Tibial nerve (tissue), 4 donors: ENCODE measurements at regions not wholly inside any gene's neighbourhood (a gene's known extent, or its start where the extent isn't known, plus 50 kb on each side); places are given as distances from the start of the nearest gene placed in this dataset.

Experiments
- DNase-seq, 2 donors: peaks; one replicate each; pipeline ENCODE4 v3.0.0-alpha.2; 2019; ENCODE audit warnings: low spot score in 2 of 2
- H3K27ac ChIP-seq, 4 donors: fragments of 200-600 bp; sonication (generic) in 3 of 4; one replicate each; pipeline ENCODE4 v1.5.1; 2017 to 2019; ENCODE audit warnings: mild to moderate bottlenecking in 1 of 4
- H3K27me3 ChIP-seq, 2 donors: fragments of 200-600 bp; sonication (generic) in 1 of 2; one replicate each; pipeline versions ENCODE4 v1.5.1 to v1.6.0; 2017 to 2019
- H3K36me3 ChIP-seq, 3 donors: fragments of 200-600 bp; sonication (generic); one replicate each; pipeline ENCODE4 v1.5.1; 2018 to 2019
- H3K4me1 ChIP-seq, 4 donors: fragments of 200-600 bp; sonication (generic) in 3 of 4; one replicate each; pipeline ENCODE4 v1.5.1; 2017 to 2019
- H3K4me3 ChIP-seq, 4 donors: fragments of 200-600 bp; sonication (generic) in 3 of 4; one replicate each; pipeline ENCODE4 v1.5.1; 2017 to 2019; ENCODE audit warnings: mild to moderate bottlenecking in 1 of 4, moderate library complexity in 1 of 4
- H3K9me3 ChIP-seq, 4 donors: fragments of 200-600 bp; sonication (generic) in 3 of 4; one replicate each; pipeline ENCODE4 v1.5.1; 2017 to 2019
- CTCF ChIP-seq, 5 experiments: fragments of 200-600 bp in 3 of 5; fragments of 450-650 bp in 2 of 5; sonication (generic) in 3 of 5; IDR thresholded peaks; one replicate each; pipeline ENCODE4 v1.5.1; 2016 to 2019; ENCODE audit warnings: antibody characterized with exemption in 5 of 5, mild to moderate bottlenecking in 3 of 5, moderate library complexity in 2 of 5
- EP300 ChIP-seq, 2 donors: sonication (generic); formaldehyde crosslinking; IDR thresholded peaks; one replicate each; pipeline ENCODE4 v1.6.1; 2017; ENCODE audit warnings: antibody characterized with exemption in 2 of 2, mild to moderate bottlenecking in 1 of 2
- POLR2A ChIP-seq, 2 donors: fragments of 450-650 bp; IDR thresholded peaks; one replicate each; pipeline ENCODE4 v1.6.1; 2017; ENCODE audit warnings: antibody characterized with exemption in 2 of 2, mild to moderate bottlenecking in 2 of 2, moderate library complexity in 2 of 2
- WGBS, 2 donors: methylation state at CpG; one replicate each; pipeline ENCODE4 v1.1.5; 2018; 5-methylcytosine and 5-hydroxymethylcytosine counted together

- no peaks in the 10 kb centered on the region for H3K9me3 ChIP-seq
- no peaks in the 10 kb centered on the region for H3K36me3 ChIP-seq
- no peak overlapping the region for H3K4me3 ChIP-seq
- no peak overlapping the region for H3K27ac ChIP-seq
- H3K4me1 ChIP-seq, result no peaks in the 10 kb centered on the region
- TF ChIP-seq EP300 (IDR thresholded peaks at IDR 0.05) (no peak), CTCF (IDR thresholded peaks at IDR 0.05) (no peak), POLR2A (IDR thresholded peaks at IDR 0.05) (no peak)
- 32% methylated on average over 2 of the region's 2 CpGs for WGBS, 2 donors
- no peaks in the 10 kb centered on the region for H3K27me3 ChIP-seq
- no peak for DNase-seq
Observed at GRCh38 chr1:198860371-198860770, 221.5 kb downstream of the PTPRC start.

DNA sequence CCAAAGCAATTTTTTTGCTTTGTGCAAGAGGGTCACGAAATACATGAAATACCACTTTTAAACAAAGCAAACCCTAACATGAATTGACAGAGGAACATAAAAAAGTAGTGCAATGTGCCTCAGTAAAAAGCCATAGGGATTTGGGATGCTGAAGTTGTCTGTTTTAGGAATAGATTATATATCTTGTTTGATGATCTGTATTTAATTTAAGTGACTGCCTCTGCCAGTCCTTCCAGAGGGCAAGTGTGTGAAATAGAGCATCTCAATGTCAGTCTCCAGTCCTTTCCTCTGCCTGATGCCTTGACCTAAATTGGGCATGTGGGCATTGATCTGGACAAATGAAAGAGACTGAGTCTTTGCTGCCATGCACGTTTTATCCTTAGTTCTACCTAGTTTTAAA, 222.8 kb downstream of the PTPRC start:
- H3K9me3 ChIP-seq, result no peaks in the 10 kb centered on the region
- no peaks in the 10 kb centered on the region for H3K36me3 ChIP-seq
- H3K27me3 ChIP-seq, result no peaks in the 10 kb centered on the region
- TF ChIP-seq CTCF (IDR thresholded peaks at IDR 0.05) (no peak), EP300 (IDR thresholded peaks at IDR 0.05) (no peak), POLR2A (IDR thresholded peaks at IDR 0.05) (no peak)
- 61 to 71% methylated on average over 2 of the region's 2 CpGs for WGBS, 2 donors
- DNase-seq, result no peak
- H3K4me1 ChIP-seq, result no peaks in the 10 kb centered on the region
- H3K27ac ChIP-seq, result no peak overlapping the region
- no peak overlapping the region for H3K4me3 ChIP-seq

DNA sequence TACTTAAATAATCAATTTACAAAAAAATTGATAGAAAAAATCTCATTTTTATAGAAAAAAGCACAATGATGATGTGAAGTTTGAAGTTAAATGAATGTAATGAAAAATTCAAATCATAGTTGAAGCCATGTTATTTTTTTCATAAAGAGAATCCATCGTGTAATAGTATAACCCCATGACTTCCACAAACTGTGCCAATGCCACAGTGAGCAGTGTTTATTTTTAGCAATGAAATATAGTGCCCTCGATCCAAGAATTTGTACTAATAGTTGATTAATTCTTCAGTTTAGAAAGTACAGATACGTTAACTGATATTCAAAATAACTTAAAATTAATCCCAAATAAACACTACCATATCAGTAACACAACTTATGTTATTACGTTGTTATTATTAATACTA, 225.9 kb downstream of the PTPRC start:
- H3K27ac ChIP-seq, result no peak overlapping the region
- H3K27me3 ChIP-seq, result no peaks in the 10 kb centered on the region
- no peaks in the 10 kb centered on the region for H3K36me3 ChIP-seq
- TF ChIP-seq POLR2A (IDR thresholded peaks at IDR 0.05), result no peak
- TF ChIP-seq EP300 (IDR thresholded peaks at IDR 0.05), result no peak
- no peak for TF ChIP-seq CTCF (IDR thresholded peaks at IDR 0.05)
- WGBS, 2 donors, result 62 to 65% methylated on average over 4 of the region's 4 CpGs
- H3K4me3 ChIP-seq, result no peak overlapping the region
- no peaks in the 10 kb centered on the region for H3K4me1 ChIP-seq
- no peaks in the 10 kb centered on the region for H3K9me3 ChIP-seq
- no peak for DNase-seq

GRCh38 chr1:198865319-198865718, 226.5 kb downstream of the PTPRC start:
- Histone ChIP-seq H3K27ac (no peak overlapping the region), H3K27me3 (no peaks in the 10 kb centered on the region), H3K4me1 (no peaks in the 10 kb centered on the region), H3K4me3 (no peak overlapping the region), H3K9me3 (no peaks in the 10 kb centered on the region), H3K36me3 (no peaks in the 10 kb centered on the region)
- DNase-seq, result no peak
- no peak for TF ChIP-seq CTCF (IDR thresholded peaks at IDR 0.05)
- TF ChIP-seq POLR2A (IDR thresholded peaks at IDR 0.05), result no peak
- TF ChIP-seq EP300 (IDR thresholded peaks at IDR 0.05), result no peak
- WGBS, 2 donors, result 66 to 77% methylated on average over 2 of the region's 2 CpGs

DNA sequence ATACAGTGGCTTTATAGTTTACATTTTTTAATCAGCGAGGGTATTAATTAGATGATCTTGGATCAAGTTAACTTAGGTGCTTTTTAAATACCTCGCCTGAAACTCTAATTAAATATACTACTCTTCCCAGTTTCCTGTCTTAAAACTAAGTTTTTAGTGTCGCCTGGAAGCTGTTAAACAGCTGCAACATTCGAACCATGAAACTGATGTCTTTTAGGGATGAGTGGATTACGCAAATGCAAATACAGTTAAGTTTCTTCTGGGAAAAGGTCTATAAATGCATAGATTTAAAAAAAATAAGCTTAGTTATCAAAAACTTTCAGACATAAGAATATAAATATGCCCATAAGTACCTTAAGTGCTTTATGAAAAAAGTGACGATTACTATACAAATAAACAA, 228.3 kb downstream of the PTPRC start:
- TF ChIP-seq EP300 (IDR thresholded peaks at IDR 0.05) (no peak), POLR2A (IDR thresholded peaks at IDR 0.05) (no peak), CTCF (IDR thresholded peaks at IDR 0.05) (no peak)
- Histone ChIP-seq H3K27me3 (no peaks in the 10 kb centered on the region), H3K27ac (no peak overlapping the region), H3K4me1 (no peaks in the 10 kb centered on the region), H3K36me3 (no peaks in the 10 kb centered on the region), H3K9me3 (no peaks in the 10 kb centered on the region), H3K4me3 (no peak overlapping the region)
- 66 to 70% methylated on average over 6 of the region's 6 CpGs for WGBS, 2 donors
- no peak for DNase-seq
